Epidermal melanocyte (primary cell): ENCODE measurements at regions not wholly inside any gene's neighbourhood (a gene's known extent, or its start where the extent isn't known, plus 50 kb on each side); places are given as distances from the start of the nearest gene placed in this dataset.

Experiments used
- DNase-seq: peaks from one replicate; pipeline ENCODE4 v3.0.0; 2011; ENCODE audit warnings: low spot score; ENCODE audit not compliant: insufficient read length

DNA sequence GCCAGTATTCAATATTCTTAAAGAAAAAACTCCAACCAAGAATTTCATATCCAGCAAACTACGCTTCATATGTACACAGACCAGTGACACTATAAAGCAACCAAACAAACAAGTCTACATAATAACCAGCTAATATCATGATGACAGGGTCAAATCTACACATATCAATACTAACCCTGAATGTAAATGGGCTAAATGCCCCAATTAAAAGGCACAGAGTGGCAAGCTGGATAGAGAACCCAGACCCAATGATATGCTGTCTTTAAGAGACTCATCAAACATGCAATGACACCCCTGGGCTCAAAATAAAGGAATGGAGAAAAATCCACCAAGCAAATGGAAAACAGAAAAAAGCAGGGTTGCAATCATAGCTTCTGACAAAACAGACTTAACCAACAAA lies 218.1 kb upstream of the NFE2L3 start:
- DNase-seq = no peak

DNA sequence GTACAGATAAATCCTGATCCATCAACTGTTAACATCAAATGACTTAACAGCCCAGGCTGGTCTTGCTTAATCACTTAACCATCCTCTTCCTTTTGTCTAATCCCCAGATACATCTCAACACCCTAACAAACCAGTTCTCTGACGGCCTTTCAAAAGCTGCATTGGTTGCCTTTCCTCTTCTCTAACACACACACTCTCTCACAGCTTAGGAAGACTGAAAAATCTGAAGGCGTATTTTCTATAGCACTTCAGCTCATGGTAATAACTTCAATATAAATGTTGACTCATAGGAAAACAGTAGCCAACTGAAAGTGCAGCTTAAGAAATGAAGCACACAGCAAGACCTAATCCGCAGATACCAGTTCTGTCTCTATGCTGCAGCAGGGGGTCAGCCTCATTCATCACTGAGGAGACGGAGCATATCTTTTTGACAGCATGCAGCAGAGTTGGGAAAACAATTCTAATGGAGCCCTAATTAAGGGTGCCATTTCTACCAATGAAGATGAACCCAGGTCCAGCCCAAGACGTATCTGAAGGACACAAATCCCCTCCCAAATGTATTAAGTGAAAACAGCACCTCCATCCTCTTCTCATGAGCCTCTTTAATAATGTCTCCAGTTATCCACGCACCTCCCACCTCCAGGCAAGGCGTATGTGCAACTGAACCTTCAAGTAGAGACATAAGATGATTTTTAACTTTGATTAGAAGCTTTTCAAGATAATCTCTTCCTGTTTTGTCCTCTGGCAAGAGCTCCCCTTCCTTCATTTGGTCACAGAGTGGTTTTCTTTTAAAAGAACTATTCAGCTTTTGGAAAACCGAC lies 211.7 kb upstream of the NFE2L3 start:
- DNase-seq = no peak

GRCh38 chr7:25944777-25945515 lies 207.1 kb upstream of the NFE2L3 start:
- DNase-seq = no peak

- DNase-seq = no peak
Observed at GRCh38 chr7:25945608-25946007, 206.4 kb upstream of the NFE2L3 start.

DNA sequence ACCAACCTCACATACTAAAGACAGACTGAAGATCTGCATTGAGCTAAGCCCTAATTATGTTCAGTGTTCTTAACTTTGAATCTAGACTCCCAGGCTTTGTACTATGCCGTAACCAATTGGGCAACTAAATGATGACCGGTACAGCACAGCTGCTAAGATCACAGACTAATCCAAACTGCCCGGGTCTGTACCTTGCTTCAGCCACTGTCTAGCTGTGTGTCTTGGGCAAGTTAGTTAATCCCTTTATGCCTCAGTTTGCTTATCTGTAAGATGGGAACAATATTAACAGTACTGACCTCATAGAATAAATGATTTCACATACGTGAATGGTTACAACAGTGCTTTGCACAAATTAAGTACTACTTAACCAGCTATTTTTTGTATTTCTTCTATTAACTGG lies 205.8 kb upstream of the NFE2L3 start:
- DNase-seq = no peak

DNA sequence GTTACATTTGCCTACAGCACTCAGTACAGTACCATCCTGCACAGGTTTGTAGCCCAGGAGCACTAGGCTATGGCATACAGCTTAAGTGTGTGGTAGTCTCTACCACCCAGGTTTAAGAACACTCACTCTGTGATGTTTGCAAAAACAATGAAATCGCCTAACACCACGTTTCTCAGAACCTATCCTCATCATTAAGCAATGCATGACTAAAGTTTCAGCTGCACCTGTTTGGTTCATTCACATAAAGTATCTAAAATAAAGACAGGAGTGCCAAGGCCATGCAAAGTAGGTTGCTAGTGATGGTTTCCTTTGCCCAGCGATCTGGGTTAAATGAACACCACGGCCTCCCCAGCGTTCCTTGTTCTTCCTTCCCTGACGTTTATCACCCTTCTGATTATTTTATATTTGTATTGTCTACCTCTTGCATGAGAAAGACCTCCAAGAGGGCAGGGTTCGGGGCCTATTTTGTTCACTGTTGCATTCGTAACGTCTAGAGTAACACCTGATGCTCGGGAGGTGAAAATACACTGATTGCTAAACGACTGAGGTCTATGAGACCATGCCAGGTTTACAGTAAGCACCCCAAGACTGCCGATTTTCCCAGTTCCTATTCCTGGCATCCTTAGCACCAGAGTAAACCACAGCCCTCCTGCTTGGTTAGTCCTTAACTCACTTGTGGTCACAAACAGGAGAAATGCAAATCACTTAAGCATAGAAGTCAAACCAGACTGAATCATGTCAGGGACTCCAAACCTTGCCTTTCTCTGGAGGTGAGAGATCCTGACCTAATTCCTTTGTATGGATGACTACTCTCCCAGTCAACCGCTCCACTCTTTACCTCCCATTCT lies 204.1 kb upstream of the NFE2L3 start:
- no peak for DNase-seq

DNA sequence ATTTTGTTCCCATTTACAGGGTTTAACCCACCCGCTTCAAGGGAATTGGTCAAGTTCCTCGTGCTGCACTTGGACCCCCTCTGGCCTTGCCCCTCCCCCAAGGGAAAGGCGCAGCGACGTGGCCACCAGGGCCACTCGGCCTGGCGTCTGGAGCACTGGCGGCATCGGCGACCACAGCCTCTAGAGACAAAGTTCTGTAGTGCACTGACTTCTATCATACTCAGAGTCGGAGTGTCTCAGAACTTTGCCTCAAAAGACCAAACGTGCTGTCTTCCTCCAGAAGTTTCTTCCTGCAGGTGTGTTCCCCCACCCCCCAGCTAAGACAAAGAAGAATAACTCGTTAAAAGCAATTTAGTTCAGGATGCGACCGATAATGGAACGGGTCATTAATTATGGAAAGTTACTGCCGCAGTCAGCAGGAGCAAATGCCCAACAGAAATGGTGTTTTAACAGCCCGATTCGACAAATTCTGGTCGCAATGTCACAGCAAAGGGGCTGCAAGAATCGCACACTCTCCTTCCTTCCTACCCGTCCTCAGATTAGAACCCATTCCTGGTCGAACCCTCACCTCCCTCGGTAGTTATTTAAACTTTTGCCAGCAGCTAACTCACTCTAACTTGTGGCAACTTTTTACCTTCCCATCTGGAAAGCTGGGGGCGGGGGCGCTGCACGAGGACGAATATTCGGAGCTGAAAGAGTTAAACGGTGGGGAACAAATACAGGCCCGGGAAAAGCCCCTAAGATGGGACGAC lies 202.1 kb upstream of the NFE2L3 start:
- no peak for DNase-seq

DNA sequence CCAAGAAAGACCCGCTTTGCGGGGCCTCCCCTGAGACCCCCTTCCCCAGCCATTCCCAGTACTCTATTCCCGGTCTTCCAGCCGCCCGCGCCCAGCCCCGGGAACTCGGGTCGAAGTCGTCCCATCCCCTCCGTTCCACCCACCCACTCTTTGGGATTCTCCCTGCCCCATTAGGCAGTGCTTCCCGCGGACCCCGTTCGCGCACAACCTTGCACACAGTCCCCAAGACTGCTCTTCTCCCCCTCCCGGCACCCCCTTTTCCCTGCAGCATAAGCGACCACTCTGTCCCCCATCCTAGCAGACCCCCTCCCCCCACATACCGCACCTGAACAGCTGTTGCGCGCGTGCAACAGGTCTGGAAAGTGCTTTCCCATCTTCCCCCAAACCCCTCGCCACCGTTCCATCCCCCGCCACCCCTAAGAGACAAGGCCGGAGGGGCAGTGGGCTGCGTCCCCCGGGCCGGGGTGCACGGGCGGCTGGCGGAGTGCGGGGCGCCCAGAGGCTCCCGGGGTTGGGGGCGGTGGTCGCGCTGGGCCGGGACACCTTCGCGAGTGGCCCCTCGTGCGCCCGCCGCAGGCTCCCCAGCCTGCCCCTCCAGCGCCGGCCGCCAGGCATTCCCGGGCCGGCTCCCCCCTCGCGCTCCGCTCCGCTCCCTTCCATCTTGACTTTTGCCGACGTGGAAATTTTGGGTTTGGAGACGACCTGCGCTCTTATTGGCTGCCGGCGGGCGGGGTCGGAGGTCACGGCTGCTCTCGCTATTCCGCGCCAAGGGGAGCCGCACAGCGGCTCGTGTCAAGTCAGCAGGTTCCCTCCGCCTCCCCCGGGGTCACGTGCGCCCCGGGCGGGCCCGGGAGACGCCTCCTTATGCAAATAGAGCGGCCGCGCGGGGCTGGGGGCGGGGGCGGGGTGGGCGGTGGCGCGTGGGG lies 201.2 kb upstream of the NFE2L3 start:
- peak; percentile 80 for DNase-seq

GRCh38 chr7:25951414-25952260 lies 200.4 kb upstream of the NFE2L3 start:
- DNase-seq = no peak

DNA sequence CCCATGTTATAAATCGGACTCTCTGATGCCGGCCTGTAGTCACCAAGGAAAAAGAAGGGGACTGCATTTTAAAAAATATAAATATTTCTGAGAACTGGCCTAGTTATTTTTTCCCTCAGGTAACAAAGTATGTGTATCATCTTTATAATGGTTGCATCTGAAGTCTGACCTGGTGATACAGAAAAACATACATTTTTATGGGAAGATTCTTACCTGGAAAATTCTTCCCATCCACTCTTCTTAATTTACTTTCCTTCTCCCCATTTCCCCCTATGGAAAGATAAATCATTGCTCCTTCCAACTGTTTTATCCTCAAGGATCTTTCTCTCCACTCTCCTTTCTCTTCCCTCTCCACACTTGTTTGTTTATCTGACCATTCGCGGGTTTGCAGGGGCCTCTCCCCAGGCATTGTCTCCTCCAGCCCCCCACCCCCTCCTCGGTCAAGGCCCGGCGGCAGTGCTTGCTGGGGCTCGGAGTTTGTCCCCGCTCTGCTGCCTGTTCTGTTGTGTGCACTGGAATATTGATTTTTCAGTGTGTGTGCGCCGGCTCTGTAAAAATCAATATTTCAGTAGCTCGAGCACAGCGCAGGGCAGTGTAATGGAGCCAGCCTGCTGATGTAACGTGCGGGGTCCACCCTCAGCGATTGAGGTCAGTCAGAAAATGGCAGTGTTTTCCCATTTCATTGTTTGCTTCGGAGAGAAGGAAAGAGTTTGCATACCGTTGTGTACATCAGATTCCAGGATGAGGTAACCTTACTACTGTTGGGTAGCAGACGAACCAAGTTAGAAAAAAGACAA lies 199.5 kb upstream of the NFE2L3 start:
- no peak for DNase-seq

- DNase-seq = no peak
Observed at GRCh38 chr7:25953859-25954258, 198.1 kb upstream of the NFE2L3 start.

GRCh38 chr7:25954395-25954794 lies 197.6 kb upstream of the NFE2L3 start:
- no peak for DNase-seq

- no peak for DNase-seq
Observed at GRCh38 chr7:25959168-25959734, 192.7 kb upstream of the NFE2L3 start.

- no peak for DNase-seq
Observed at GRCh38 chr7:25963733-25964132, 188.3 kb upstream of the NFE2L3 start.

DNA sequence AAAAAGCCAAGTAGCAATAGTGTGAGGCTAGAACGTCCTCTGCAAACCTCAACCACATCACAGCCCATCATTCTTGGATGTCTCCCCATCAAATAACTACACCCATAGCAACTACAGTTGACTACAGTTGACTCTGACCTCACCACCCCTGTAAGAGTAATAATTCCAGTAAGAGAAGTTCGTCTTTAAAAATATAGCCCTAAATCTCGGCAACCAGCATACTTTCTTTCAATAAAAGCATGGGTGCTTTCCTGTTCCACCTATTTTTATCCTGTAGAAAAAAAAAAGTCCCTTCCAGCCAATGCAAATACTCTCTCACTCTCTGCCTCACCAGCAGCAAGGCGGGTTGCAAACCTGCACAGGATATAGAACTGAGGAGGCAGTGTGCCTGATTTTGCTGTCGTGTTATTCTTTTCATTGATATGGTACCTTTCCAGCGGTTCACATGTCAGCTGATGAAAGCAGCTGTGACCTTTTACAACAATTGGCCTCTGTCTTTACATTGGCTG lies 187.5 kb upstream of the NFE2L3 start:
- DNase-seq = no peak

DNA sequence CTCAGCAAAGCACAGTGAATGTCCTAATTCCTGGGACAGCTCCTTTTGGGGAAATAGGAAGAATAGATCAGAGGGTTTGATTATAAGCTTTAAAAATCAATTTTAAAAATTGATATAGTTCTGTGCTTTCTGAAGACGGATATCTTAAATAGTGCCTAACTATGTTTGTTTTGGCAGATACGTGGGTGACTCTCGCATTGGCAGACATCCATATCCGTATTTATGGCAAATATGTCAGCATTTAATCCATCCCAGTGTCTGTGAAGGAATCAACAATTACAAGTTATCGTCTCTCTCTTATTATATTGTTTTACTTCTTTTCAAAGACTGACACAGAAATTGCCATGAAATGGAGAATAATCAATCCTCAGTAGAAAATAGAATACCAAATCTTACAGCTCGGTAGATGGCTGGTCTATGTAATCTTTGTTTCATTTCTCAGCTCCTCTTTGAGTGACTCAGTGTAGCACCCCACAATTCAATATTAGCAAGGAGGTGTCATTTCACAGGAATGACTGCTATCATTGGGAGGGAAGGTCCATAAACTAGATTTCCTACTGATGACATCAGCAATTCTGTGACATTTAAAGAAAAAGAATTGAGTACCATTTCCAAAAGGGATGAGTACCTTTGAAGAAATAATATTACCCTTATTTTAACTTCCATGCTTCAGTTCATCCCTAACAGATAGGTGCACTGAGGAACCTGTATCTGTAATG lies 186.4 kb upstream of the NFE2L3 start:
- no peak for DNase-seq

DNA sequence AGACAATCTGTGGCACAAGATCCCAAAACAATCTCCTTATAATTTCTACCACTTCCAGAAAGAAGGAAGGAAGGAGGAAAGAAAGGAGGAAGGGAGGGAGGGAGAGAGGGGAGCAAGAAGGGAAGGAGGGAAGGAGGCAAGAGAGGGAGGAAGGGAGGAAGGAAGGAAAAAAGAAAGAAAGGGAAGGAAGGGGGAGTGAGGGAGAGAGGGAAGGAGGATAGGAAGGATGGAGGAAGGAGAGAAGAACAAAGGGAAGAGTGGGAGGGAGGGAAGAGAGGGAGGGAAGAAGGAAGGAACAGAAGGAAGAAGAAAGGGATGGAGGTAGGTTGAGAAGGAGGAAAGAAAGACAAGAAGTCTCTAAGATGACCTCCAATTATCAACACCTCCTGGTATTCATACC lies 185.5 kb upstream of the NFE2L3 start:
- DNase-seq = no peak
